NCI-H2171 (cell line): ENCODE measurements at regions not wholly inside any gene's neighbourhood (a gene's known extent, or its start where the extent isn't known, plus 50 kb on each side); places are given as distances from the start of the nearest gene placed in this dataset.

Source experiments
- DNase-seq: peaks from one replicate; lab custom pipeline; 2025; lab: John Stamatoyannopoulos, UW

DNA sequence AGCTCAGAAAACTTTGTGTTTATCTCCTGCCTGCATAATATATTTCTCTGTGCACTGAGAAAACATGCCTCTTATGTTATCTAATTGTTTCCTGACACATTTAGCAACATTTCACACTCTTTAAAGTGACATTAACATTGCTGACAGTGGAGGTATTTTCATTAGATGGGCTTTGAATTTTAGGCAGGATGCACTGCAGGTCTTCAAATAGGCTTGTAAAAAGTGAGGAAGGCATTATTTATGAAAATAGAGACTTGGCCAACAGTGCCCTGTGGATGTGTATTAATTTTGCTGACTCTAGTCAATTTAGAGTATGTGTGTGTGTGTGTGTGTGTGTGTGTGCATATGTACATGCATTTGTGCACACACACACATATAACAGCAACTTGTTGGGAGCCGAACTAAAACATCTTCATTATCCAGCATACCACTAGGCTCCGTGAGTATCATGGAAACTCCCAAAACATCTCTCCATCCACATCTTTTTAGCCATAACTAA lies 429.5 kb upstream of the WWC1 start:
- DNase-seq = no peak

GRCh38 chr5:167863883-167864282 lies 427.6 kb upstream of the WWC1 start:
- DNase-seq = no peak

- DNase-seq = no peak
Observed at GRCh38 chr5:167864801-167865200, 426.6 kb upstream of the WWC1 start.

GRCh38 chr5:167866797-167867196 lies 424.6 kb upstream of the WWC1 start:
- DNase-seq = no peak

GRCh38 chr5:167867281-167867680 lies 424.2 kb upstream of the WWC1 start:
- DNase-seq = no peak

- no peak for DNase-seq
Observed at GRCh38 chr5:167869125-167869524, 422.3 kb upstream of the WWC1 start.

DNA sequence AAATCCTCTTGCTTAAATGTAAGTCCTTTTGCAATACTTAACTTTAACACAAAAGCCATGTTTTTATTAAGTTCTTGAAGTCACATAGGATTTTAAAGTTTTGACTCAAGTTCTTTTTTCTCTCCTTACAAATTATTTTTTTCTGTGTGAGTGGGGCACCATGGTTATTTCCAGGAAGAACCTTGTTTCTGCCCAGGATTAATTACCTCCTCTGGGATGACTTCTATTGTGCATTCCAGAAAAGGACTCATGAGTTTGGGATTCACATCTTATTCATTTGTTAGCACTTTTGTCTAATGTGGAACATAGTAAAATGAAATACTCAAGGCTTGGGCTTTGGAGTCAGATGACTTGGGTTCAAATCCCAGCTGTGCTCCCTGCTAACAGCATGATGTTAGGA lies 421.4 kb upstream of the WWC1 start:
- DNase-seq = no peak

DNA sequence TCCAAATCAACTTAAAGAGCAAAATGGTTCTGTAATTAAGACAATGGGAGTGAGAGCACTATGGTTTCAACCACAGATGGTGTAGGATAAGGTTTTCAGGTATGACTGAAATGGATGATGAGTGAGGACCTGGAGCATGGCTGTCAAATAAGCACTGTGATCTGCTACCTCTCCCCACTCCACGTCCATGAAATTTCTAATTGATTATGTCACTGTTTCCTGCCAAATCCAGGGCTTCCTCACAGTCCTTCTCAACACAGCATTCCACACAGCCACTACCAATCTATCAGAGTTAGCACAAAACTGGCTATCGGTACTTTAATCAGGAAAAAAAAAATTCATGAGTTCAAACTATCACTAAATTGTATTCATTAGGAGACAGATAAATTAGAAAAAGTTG lies 420.4 kb upstream of the WWC1 start:
- no peak for DNase-seq

- DNase-seq = no peak
Observed at GRCh38 chr5:167872791-167873190, 418.7 kb upstream of the WWC1 start.

GRCh38 chr5:167877114-167877722 lies 414.2 kb upstream of the WWC1 start:
- no peak for DNase-seq

DNA sequence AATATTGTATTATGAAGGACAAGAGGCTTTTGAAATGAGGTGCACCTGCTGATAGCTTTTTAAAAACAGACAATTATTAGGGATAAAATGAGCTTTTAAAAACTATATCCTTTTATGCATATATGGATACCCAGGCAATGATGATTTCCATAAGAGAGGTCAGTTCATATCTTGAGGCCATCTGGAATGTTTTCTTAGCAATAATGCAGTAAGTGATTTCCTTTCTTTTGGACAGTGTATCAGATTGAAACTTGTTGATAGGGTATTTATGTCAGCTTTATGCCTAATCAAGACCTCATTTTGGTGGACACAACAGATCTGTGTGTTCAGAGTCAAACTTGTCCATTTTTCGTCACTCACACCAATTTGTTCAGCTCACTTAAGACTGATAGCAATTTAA lies 413.5 kb upstream of the WWC1 start:
- DNase-seq = no peak

DNA sequence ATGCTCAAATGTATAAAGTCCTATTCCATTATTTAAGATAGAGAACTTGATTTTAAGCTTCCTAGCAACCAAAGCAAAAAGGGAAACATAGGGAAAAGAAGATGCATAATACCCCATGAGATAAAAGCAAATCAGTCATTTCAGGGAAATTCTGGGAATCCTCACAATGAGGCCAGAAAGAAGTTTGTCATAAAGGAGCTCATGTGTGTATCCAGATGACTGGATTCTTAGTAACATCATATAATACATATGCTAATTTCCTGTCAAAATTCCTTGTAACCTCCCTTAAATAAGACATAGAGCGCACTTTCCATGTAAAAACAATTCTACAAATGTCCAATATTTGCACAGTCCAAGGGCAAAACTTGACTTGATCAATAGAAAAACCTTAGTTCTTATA lies 411.0 kb upstream of the WWC1 start:
- DNase-seq = no peak

DNA sequence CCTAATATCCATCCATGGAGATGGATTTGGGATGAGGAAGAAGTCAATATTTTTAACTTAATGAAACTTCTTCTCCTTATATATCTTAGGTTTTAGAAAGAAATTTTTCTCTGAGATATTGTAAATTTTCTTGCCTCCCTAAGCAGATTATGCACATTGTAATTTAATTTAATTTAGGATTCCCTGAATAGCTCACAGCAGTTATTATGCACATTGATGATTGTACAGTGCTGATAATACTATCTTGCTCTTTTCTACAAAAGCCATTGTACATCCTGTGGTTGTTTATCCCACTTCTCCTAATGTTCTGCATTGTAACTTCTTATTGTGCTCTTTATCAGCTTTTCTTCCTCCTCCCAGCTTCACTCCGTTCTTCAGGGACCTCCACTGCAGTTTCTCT lies 410.4 kb upstream of the WWC1 start:
- no peak for DNase-seq

- DNase-seq = no peak
Observed at GRCh38 chr5:167886196-167886595, 405.2 kb upstream of the WWC1 start.

DNA sequence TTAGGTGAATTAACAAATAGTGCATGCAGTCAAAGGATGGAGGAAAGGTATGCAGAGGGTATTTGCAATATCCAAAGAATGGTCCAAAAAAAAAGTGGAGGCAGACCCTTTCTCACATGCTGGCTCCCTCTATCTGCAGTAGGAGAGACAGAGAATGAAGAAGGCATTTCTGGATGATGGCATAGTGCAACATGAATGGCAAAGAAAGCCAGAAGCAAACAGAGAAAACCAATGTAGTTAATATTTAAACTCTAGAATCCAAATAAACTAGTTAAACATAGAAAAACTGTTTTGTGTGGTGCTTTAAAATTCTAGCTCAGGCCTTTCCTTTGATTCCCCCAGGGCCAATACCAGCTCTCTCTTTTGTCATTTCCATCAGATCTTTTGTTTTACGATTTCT lies 403.1 kb upstream of the WWC1 start:
- DNase-seq = no peak

DNA sequence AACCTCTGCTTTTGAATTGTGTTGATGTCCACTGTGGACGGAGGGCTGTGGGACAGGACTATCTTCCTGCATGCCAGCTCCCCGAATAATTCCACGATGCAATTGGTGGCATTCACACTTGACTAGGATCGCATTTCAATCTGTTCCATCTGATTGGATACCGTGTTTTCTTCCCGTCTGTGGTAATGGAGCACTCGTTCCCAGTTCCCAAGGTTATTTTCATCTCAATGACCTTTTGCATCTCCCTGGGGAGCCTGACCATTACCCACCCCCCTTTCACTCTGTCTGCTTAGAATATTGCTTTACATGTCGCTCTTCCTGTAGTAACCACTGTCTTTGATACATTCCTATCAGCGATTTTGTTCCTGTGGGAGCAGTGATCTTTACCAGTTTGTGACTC lies 402.2 kb upstream of the WWC1 start:
- DNase-seq = no peak

- DNase-seq = no peak
Observed at GRCh38 chr5:167892352-167893115, 398.9 kb upstream of the WWC1 start.

- DNase-seq = no peak
Observed at GRCh38 chr5:167893271-167893670, 398.2 kb upstream of the WWC1 start.

DNA sequence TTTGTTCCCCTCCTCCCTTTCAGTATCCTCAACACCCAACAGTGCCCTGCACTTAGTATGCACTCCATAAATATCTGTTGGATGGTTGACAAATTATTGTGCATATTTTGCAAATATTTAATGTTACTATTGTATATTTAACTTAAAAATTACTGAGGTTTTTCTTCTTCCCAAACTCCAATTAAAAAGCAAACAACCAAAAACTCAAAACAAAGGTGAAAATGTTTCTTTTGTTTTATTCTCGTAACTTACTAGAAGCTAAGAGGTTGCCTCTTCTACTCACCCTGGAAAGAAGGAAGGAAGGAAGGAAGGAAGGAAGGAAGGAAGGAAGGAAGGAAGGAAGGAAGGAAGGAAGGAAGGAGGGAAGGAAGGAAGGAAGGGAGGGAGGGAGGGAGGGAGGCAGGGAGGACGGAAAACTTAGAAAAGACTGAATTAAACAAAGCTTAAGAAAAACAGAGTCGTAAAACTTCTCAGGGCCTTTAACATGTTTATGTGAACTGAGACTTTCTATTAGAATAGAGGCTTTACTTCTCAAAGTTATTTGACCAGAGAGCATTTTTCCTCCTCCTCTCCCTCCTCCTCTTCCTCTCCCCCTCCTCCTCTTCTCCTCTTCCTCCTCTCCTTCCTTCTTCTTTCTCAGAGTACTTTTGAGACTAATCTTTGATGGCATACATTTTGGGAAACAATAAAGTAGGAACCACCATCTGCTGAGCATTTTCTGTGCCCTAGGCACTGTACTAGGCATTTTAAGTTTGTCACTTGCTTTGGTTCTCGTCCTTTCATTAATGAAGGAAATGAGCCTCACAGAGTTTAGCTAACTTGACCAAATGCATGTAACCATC lies 396.6 kb upstream of the WWC1 start:
- no peak for DNase-seq

GRCh38 chr5:167895899-167896659 lies 395.4 kb upstream of the WWC1 start:
- DNase-seq = no peak

- DNase-seq = no peak
Observed at GRCh38 chr5:167896814-167897213, 394.6 kb upstream of the WWC1 start.

DNA sequence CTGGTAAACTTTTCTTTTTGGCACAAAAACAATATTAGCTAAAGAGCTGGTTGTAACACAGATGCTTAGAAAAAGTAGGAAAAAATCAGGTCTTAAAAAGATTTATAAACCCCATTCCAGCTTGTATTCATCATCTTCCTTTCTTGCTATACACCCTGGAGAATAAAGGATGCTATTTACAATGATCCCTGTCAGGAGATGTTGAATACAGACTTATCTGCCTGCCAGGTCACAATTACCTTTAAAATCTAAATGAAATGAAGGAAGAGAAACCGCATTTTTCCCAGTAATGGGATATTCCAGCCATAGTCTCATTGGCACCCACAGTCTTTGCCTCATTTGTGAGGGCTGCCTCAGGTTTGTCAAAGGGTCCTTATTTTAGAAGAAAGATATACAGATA lies 394.1 kb upstream of the WWC1 start:
- no peak for DNase-seq
